WERI-Rb-1 (cell line): ENCODE measurements at regions not wholly inside any gene's neighbourhood (a gene's known extent, or its start where the extent isn't known, plus 50 kb on each side); places are given as distances from the start of the nearest gene placed in this dataset.

ENCODE experiments used
- DNase-seq: peaks from one replicate; pipeline ENCODE4 v3.0.0-alpha.2; 2020
- H3K27ac ChIP-seq: fragments of 250-450 bp; sonication (Bioruptor Pico); 2 replicates; pipeline ENCODE4 v1.5.1; 2020; ENCODE audit warnings: mild to moderate bottlenecking, moderate library complexity
- H3K27me3 ChIP-seq: fragments of 250-450 bp; sonication (Bioruptor Pico); 2 replicates; pipeline ENCODE4 v1.5.1; 2021; ENCODE audit warnings: mild to moderate bottlenecking, low read depth, moderate library complexity; ENCODE audit not compliant: insufficient read depth, severe bottlenecking
- H3K36me3 ChIP-seq: fragments of 250-450 bp; sonication (Bioruptor Pico); 2 replicates; pipeline ENCODE4 v1.5.1; 2020; ENCODE audit warnings: mild to moderate bottlenecking, moderate library complexity
- H3K4me3 ChIP-seq: 2 replicates; pipeline ENCODE4 v1.5.1; 2011; ENCODE audit warnings: low read depth, mild to moderate bottlenecking, control low read depth, low read length
- H3K9me3 ChIP-seq: fragments of 250-450 bp; sonication (Bioruptor Pico); 2 replicates; pipeline ENCODE4 v1.5.1; 2021; ENCODE audit warnings: mild to moderate bottlenecking, moderate library complexity; ENCODE audit not compliant: severe bottlenecking
- TF ChIP-seq, protein P1 (sequence below): IDR thresholded peaks from 2 replicates; pipeline ENCODE4 v1.5.1; 2011; ENCODE audit warnings: low read depth, mild to moderate bottlenecking, control low read depth, inconsistent platforms, low read length

DNA sequence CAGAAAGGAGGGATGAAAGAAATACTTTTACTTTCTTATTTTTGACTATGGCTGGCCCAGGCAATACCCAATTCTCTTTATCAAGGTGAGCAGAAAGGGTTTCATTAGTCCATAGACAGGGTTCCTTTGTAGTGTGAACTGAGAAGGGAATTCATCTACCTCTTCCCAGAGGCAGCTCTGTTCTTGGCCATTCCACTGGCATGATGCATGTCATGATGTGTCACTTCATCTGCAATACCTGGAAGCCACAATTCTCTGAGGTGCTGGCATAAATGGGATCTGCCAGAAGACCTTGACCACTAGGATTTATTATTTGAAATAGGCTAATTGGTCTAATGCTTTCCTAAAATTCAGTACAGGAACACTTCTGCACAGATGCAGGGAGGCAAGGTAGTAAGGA lies 542.8 kb downstream of the RFC3 start:
- DNase-seq: no peak
- Histone ChIP-seq H3K9me3 (no peaks in the 10 kb centered on the region), H3K4me3 (no peak overlapping the region), H3K27ac (no peak overlapping the region), H3K27me3 (no peaks in the 10 kb centered on the region), H3K36me3 (no peaks in the 10 kb centered on the region)
- TF ChIP-seq, protein P1, sequence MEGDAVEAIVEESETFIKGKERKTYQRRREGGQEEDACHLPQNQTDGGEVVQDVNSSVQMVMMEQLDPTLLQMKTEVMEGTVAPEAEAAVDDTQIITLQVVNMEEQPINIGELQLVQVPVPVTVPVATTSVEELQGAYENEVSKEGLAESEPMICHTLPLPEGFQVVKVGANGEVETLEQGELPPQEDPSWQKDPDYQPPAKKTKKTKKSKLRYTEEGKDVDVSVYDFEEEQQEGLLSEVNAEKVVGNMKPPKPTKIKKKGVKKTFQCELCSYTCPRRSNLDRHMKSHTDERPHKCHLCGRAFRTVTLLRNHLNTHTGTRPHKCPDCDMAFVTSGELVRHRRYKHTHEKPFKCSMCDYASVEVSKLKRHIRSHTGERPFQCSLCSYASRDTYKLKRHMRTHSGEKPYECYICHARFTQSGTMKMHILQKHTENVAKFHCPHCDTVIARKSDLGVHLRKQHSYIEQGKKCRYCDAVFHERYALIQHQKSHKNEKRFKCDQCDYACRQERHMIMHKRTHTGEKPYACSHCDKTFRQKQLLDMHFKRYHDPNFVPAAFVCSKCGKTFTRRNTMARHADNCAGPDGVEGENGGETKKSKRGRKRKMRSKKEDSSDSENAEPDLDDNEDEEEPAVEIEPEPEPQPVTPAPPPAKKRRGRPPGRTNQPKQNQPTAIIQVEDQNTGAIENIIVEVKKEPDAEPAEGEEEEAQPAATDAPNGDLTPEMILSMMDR: no peak

DNA sequence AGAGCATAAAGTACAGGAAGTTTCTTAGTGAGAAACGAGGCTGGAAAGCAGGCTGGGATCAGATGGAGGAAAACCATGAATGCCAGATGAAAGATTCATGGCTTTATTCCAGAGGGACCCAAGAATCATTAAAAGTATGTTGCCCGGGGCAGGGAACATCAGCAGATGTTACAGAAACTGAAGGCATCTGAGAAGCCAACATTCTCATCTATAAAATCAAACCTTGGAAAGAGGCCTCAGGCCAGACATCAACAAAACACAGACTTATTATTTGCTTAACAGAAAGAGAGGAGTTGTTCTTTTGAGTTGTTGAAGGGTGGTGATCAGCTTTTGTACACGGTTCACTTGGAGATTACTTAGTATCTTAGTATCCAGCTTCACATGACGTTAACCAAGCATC lies 543.6 kb downstream of the RFC3 start:
- H3K27me3 ChIP-seq: no peaks in the 10 kb centered on the region
- H3K36me3 ChIP-seq: no peaks in the 10 kb centered on the region
- H3K27ac ChIP-seq: no peak overlapping the region
- H3K4me3 ChIP-seq: no peak overlapping the region
- DNase-seq: no peak
- H3K9me3 ChIP-seq: no peaks in the 10 kb centered on the region
- TF ChIP-seq, protein P1: no peak

DNA sequence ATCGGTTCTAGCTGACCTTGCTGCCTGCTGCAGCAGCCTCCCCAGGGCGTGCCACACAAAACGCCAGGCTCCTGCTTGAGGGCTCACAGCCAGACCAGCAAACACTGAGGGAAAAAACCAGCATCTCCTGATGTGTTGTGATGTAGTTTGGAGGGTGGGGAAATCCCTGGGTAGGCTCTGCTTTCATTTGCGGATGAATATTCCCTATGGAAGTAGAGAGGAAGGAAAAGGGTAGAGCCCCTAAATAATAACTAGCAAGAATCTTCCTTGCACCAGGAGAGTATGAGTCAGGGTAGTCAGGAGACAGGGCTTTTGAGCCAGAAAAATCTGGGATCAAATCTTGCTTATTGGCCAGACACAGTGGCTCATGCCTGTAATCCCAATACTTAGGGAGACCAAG lies 545.3 kb downstream of the RFC3 start:
- TF ChIP-seq, protein P1: no peak
- Histone ChIP-seq H3K27me3 (no peaks in the 10 kb centered on the region), H3K4me3 (no peak overlapping the region), H3K9me3 (no peaks in the 10 kb centered on the region), H3K36me3 (no peaks in the 10 kb centered on the region), H3K27ac (no peak overlapping the region)
- no peak for DNase-seq

DNA sequence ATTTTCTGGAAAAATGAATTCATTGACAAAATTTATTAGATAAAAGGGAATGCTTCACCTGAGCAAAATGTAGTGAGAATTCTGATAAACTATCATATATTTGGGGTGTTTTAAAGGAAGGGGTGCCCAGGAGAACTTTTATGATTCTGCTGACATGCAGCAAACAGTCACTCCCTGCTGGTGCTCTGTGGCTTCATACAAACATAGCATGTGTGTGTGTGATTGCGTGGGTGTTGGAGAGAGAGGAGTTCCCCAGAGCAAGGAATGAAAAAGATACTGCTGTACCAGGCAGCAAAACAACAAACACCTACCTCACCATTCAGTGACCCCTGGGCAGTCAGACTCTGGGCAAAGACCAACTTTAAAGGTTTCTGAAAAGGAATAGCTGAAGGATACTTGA lies 546.7 kb downstream of the RFC3 start:
- no peak overlapping the region for H3K4me3 ChIP-seq
- no peaks in the 10 kb centered on the region for H3K27me3 ChIP-seq
- no peaks in the 10 kb centered on the region for H3K9me3 ChIP-seq
- H3K36me3 ChIP-seq: no peaks in the 10 kb centered on the region
- no peak for DNase-seq
- TF ChIP-seq, protein P1: no peak
- H3K27ac ChIP-seq: no peak overlapping the region

DNA sequence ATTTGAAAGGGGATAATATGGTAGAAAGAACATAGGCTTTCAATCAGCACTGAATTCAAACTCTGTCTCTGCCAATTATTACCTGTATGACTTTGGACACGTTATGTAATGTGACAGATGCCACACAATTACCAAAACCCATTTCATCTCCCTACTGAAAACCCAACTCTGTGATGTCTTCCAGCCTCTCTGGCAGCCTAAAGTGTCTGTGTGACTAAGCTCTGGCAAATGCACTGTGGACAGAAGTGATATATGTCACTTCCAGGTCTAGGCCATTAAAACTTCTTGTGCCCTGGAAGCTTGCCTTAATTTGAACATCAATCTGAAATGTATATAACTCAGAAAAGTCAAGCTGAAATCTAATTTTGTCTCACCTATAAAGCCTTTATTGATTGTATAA lies 552.0 kb downstream of the RFC3 start:
- Histone ChIP-seq H3K36me3 (no peaks in the 10 kb centered on the region), H3K27me3 (no peaks in the 10 kb centered on the region), H3K4me3 (no peak overlapping the region), H3K27ac (no peak overlapping the region), H3K9me3 (no peaks in the 10 kb centered on the region)
- no peak for DNase-seq
- TF ChIP-seq, protein P1: no peak

DNA sequence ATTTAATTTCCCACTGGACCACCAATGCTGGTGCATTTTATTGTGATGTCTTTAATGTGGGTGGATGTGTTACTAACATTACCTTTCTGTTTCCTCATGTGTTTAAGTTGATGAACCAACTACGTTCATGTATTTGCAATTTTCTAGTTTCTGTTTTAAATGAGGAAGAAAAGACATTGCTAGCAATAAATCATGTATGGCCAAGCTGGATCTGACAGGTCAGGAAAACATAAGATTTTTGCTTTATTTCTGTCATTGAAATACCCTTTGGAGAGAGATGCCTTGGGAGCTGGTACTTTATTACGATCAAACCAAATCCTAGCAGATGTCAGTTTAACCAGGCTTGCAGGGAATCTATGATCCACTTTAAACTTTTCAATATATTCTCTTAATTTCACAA lies 553.2 kb downstream of the RFC3 start:
- DNase-seq: no peak
- no peaks in the 10 kb centered on the region for H3K9me3 ChIP-seq
- H3K27ac ChIP-seq: no peak overlapping the region
- no peaks in the 10 kb centered on the region for H3K27me3 ChIP-seq
- no peaks in the 10 kb centered on the region for H3K36me3 ChIP-seq
- no peak overlapping the region for H3K4me3 ChIP-seq
- TF ChIP-seq, protein P1: no peak
